ENCODE measurements at regions not wholly inside any gene's neighbourhood (a gene's known extent, or its start where the extent isn't known, plus 50 kb on each side); places are given as distances from the start of the nearest gene placed in this dataset.

GRCh38 chr5:158202801-158203200 is 343.9 kb upstream of the CLINT1 start:
- TF ChIP-seq CTCF (conservative IDR thresholded peaks at IDR 0.05) = no peak
- TF ChIP-seq EZH2 (IDR thresholded peaks at IDR 0.05; ENCODE audit: low read depth) = no peak
